ENCODE measurements at regions not wholly inside any gene's neighbourhood (a gene's known extent, or its start where the extent isn't known, plus 50 kb on each side); places are given as distances from the start of the nearest gene placed in this dataset.

- no peak for DNase-seq (ENCODE audit: low read depth, low spot score)
Measured at GRCh38 chr2:145235312-145235711, 715.4 kb upstream of the ZEB2 start.

GRCh38 chr2:145230546-145230945, 710.6 kb upstream of the ZEB2 start:
- DNase-seq (ENCODE audit: low read depth, low spot score) = no peak

GRCh38 chr2:145228506-145228905, 708.6 kb upstream of the ZEB2 start:
- DNase-seq (ENCODE audit: low read depth, low spot score) = no peak

- no peak for DNase-seq (ENCODE audit: low read depth, low spot score)
Measured at GRCh38 chr2:145226901-145227300, 707.0 kb upstream of the ZEB2 start.

- no peak for DNase-seq (ENCODE audit: low read depth, low spot score)
Measured at GRCh38 chr2:145221516-145221915, 701.6 kb upstream of the ZEB2 start.

- DNase-seq (ENCODE audit: low read depth, low spot score) = no peak
Measured at GRCh38 chr2:145221032-145221431, 701.1 kb upstream of the ZEB2 start.

GRCh38 chr2:145220496-145220895, 700.6 kb upstream of the ZEB2 start:
- no peak for DNase-seq (ENCODE audit: low read depth, low spot score)

GRCh38 chr2:145207884-145208283, 688.0 kb upstream of the ZEB2 start:
- no peak for DNase-seq (ENCODE audit: low read depth, low spot score)

GRCh38 chr2:145206496-145207281, 686.8 kb upstream of the ZEB2 start:
- no peak for DNase-seq (ENCODE audit: low read depth, low spot score)

- no peak for DNase-seq (ENCODE audit: low read depth, low spot score)
Measured at GRCh38 chr2:145203891-145204290, 684.0 kb upstream of the ZEB2 start.

GRCh38 chr2:145199827-145200706, 680.1 kb upstream of the ZEB2 start:
- DNase-seq (ENCODE audit: low read depth, low spot score) = no peak

- no peak for DNase-seq (ENCODE audit: low read depth, low spot score)
Measured at GRCh38 chr2:145199042-145199441, 679.1 kb upstream of the ZEB2 start.

- no peak for DNase-seq (ENCODE audit: low read depth, low spot score)
Measured at GRCh38 chr2:145198555-145198954, 678.6 kb upstream of the ZEB2 start.

- DNase-seq (ENCODE audit: low read depth, low spot score) = no peak
Measured at GRCh38 chr2:145197944-145198343, 678.0 kb upstream of the ZEB2 start.

GRCh38 chr2:145194673-145195072, 674.8 kb upstream of the ZEB2 start:
- DNase-seq (ENCODE audit: low read depth, low spot score) = no peak

GRCh38 chr2:145190031-145190703, 670.2 kb upstream of the ZEB2 start:
- DNase-seq (ENCODE audit: low read depth, low spot score) = no peak

- DNase-seq (ENCODE audit: low read depth, low spot score) = no peak
Measured at GRCh38 chr2:145186303-145186702, 666.4 kb upstream of the ZEB2 start.

GRCh38 chr2:145185696-145186095, 665.8 kb upstream of the ZEB2 start:
- no peak for DNase-seq (ENCODE audit: low read depth, low spot score)

GRCh38 chr2:145184741-145185651, 665.1 kb upstream of the ZEB2 start:
- DNase-seq (ENCODE audit: low read depth, low spot score) = no peak

- DNase-seq (ENCODE audit: low read depth, low spot score) = no peak
Measured at GRCh38 chr2:145169285-145169684, 649.4 kb upstream of the ZEB2 start.

- no peak for DNase-seq (ENCODE audit: low read depth, low spot score)
Measured at GRCh38 chr2:145168091-145168490, 648.2 kb upstream of the ZEB2 start.
